ENCODE measurements at regions not wholly inside any gene's neighbourhood (a gene's known extent, or its start where the extent isn't known, plus 50 kb on each side); places are given as distances from the start of the nearest gene placed in this dataset.
A peak's percentile ranks its signal among the peaks of the same experiment; 100 is the strongest.

DNA sequence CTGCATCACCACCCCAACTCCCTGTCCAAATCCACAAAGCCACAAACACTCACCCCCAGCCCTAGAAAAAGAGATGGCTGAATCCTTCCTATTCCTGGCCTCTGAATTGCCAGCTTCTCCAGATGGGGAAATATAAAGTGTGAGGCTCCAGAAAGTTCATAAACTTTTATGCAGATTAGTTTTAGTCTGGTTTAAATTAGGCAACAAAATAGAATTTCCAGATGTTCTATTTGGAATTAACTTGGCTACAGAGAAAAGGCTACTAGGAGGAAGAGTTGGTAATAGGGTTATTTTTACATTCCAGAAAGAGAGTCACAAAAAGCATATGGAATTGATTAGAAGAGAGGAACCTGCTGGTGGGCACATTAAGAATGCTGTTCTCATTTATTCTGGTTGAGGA, 56.0 kb downstream of the EN1 start:
- Mint-ChIP-seq H3K27ac (no peak overlapping the region), H3K36me3 (no peaks in the 10 kb centered on the region), H3K4me3 (no peak overlapping the region), H3K4me1 (peaks cover 0 to 1% (median 0%) of the 10 kb centered on the region in 7 donors), H3K9me3 (peaks cover 0 to under 1% (median 0%) of the 10 kb centered on the region in 11 donors), H3K27me3 (peaks cover 0 to 78% (median 47%) of the 10 kb centered on the region in 5 donors)
- peaks cover 0 to 4% of the 10 kb centered on the region in 2 donors for H3K27me3 ChIP-seq (ENCODE audit: control insufficient read depth in 2 of 2, insufficient read depth in 2 of 2, low read length in 2 of 2)
- POLR2A ChIA-PET: no interaction called here
- no peaks in the 10 kb centered on the region for H3K9me3 ChIP-seq (ENCODE audit: control insufficient read depth in 2 of 3, low read length in 3 of 3)
- intact Hi-C loops (cut with micrococcal nuclease): no loop called here
- H3K4me1 ChIP-seq (ENCODE audit: control insufficient read depth in 2 of 2, insufficient read depth in 2 of 2, low read length in 2 of 2): no peaks in the 10 kb centered on the region
- H3K27ac ChIP-seq (ENCODE audit: low read depth, low read length): no peak overlapping the region
- CTCF ChIA-PET: no interaction called here
- H3K4me3 ChIP-seq (ENCODE audit: low read length): no peak overlapping the region
- no peaks in the 10 kb centered on the region for H3K36me3 ChIP-seq (ENCODE audit: control insufficient read depth in 2 of 3, insufficient read depth in 3 of 3, low read length in 3 of 3)
- DNase-seq (no peak), ATAC-seq (no peak)

DNA sequence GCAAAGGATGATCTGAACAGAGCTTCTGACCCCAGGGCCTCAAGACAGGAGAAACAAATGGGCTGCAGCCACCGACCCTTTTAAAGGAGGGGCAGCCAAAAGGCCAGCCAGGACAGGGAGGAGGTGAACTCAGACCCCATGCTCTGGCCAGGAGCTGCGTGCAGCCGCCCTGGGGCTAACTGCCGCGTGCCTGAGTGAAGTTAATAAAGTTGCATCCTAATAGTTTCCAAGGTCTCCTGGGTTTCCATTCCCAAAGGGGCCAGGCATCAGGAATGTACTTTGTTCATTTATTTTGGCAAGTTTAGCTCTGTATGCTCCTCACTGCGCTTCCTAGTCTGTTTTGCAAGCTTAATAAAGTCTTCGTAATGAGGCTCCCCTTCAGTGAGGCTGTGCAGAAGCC, 60.7 kb downstream of the EN1 start:
- no peaks in the 10 kb centered on the region for H3K9me3 Mint-ChIP-seq
- ATAC-seq (no peak), DNase-seq (no peak)
- no peak overlapping the region for H3K27ac Mint-ChIP-seq
- Histone ChIP-seq H3K4me1 (ENCODE audit: control insufficient read depth in 2 of 2, insufficient read depth in 2 of 2, low read length in 2 of 2) (no peaks in the 10 kb centered on the region), H3K36me3 (ENCODE audit: control insufficient read depth in 2 of 3, insufficient read depth in 3 of 3, low read length in 3 of 3) (no peaks in the 10 kb centered on the region), H3K9me3 (ENCODE audit: control insufficient read depth in 2 of 3, low read length in 3 of 3) (no peaks in the 10 kb centered on the region), H3K4me3 (ENCODE audit: low read length) (no peak overlapping the region), H3K27me3 (ENCODE audit: control insufficient read depth in 2 of 2, insufficient read depth in 2 of 2, low read length in 2 of 2) (peaks cover 0 to 4% of the 10 kb centered on the region in 2 donors), H3K27ac (ENCODE audit: low read depth, low read length) (no peak overlapping the region)
- no peaks in the 10 kb centered on the region for H3K36me3 Mint-ChIP-seq
- POLR2A ChIA-PET: no interaction called here
- H3K4me1 Mint-ChIP-seq: peaks cover 0 to 1% (median 0%) of the 10 kb centered on the region in 7 donors
- intact Hi-C loops (cut with micrococcal nuclease): no loop called here
- no peak overlapping the region for H3K4me3 Mint-ChIP-seq
- CTCF ChIA-PET: no interaction called here
- peaks cover 0 to 63% (median 35%) of the 10 kb centered on the region in 5 donors for H3K27me3 Mint-ChIP-seq

DNA sequence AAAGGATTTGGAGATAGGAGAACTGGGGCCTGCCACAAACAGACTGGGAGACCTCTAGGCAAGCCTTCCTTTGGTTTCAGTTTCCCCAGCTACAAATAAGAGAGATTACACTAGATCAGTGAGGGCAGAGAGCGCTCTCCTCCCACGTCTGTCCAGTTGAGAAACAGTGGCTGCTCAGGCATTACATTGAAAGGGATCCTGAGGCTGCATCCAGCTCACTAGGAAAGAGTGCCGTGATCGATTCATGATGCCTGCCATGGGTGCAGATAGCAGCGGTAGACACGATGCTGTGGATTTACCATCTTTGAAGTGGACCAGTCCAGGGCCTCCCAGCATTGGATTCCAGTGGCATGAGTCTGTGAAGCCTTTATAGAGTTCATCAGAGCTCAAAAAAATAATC, 62.6 kb downstream of the EN1 start:
- no peaks in the 10 kb centered on the region for H3K4me1 ChIP-seq (ENCODE audit: control insufficient read depth in 2 of 2, insufficient read depth in 2 of 2, low read length in 2 of 2)
- no peak for ATAC-seq
- intact Hi-C loops (cut with micrococcal nuclease): no loop called here
- DNase-seq: no peak
- Mint-ChIP-seq H3K36me3 (peaks cover 0 to 7% (median 0%) of the 10 kb centered on the region in 5 donors), H3K4me1 (peaks cover 0 to 1% (median 0%) of the 10 kb centered on the region in 7 donors), H3K27ac (no peak overlapping the region), H3K27me3 (peaks cover 5 to 46% (median 31%) of the 10 kb centered on the region in 5 donors), H3K4me3 (no peak overlapping the region), H3K9me3 (peaks cover 0 to 9% (median 0%) of the 10 kb centered on the region in 11 donors)
- ChIA-PET CTCF (no interaction called here), POLR2A (no interaction called here)
- H3K4me3 ChIP-seq (ENCODE audit: low read length): no peak overlapping the region
- H3K36me3 ChIP-seq (ENCODE audit: control insufficient read depth in 2 of 3, insufficient read depth in 3 of 3, low read length in 3 of 3): no peaks in the 10 kb centered on the region
- H3K27ac ChIP-seq (ENCODE audit: low read depth, low read length): no peak overlapping the region
- H3K9me3 ChIP-seq (ENCODE audit: control insufficient read depth in 2 of 3, low read length in 3 of 3): no peaks in the 10 kb centered on the region
- peaks cover 0 to 4% of the 10 kb centered on the region in 2 donors for H3K27me3 ChIP-seq (ENCODE audit: control insufficient read depth in 2 of 2, insufficient read depth in 2 of 2, low read length in 2 of 2)

DNA sequence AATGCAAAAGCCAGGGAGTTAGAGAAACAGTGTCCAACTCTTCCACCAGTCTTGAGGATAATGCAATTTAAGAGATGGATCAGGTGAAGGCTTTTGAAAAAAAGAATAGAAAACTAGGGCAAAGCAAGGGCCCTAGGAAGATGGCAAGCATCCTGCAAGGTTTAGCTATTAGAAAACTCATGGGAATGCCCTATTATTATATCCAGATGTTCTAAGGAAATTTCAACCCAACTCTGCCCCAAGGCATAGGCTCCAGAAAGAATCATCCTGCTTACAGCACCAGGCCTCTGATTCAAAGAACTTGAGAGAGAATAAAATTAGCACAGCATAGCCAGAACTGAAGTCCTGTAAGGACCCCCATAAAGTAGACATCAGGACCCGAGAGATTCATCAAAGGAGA, 68.1 kb downstream of the EN1 start:
- H3K4me3 Mint-ChIP-seq: no peak overlapping the region
- Histone ChIP-seq H3K27me3 (ENCODE audit: control insufficient read depth in 2 of 2, insufficient read depth in 2 of 2, low read length in 2 of 2) (peaks cover 0 to 3% of the 10 kb centered on the region in 2 donors), H3K4me3 (ENCODE audit: low read length) (no peak overlapping the region), H3K4me1 (ENCODE audit: control insufficient read depth in 2 of 2, insufficient read depth in 2 of 2, low read length in 2 of 2) (no peaks in the 10 kb centered on the region), H3K36me3 (ENCODE audit: control insufficient read depth in 2 of 3, insufficient read depth in 3 of 3, low read length in 3 of 3) (no peaks in the 10 kb centered on the region), H3K27ac (ENCODE audit: low read depth, low read length) (no peak overlapping the region), H3K9me3 (ENCODE audit: control insufficient read depth in 2 of 3, low read length in 3 of 3) (no peaks in the 10 kb centered on the region)
- H3K27me3 Mint-ChIP-seq: peaks cover 24 to 42% (median 31%) of the 10 kb centered on the region in 5 donors
- intact Hi-C loops (cut with micrococcal nuclease): no loop called here
- H3K27ac Mint-ChIP-seq: no peak overlapping the region
- DNase-seq (no peak), ATAC-seq (no peak)
- H3K9me3 Mint-ChIP-seq: peaks cover 0 to 19% (median 6%) of the 10 kb centered on the region in 11 donors
- peaks cover 0 to 9% (median 5%) of the 10 kb centered on the region in 7 donors for H3K4me1 Mint-ChIP-seq
- ChIA-PET POLR2A (no interaction called here), CTCF (no interaction called here)
- peaks cover 0 to 7% (median 0%) of the 10 kb centered on the region in 5 donors for H3K36me3 Mint-ChIP-seq

DNA sequence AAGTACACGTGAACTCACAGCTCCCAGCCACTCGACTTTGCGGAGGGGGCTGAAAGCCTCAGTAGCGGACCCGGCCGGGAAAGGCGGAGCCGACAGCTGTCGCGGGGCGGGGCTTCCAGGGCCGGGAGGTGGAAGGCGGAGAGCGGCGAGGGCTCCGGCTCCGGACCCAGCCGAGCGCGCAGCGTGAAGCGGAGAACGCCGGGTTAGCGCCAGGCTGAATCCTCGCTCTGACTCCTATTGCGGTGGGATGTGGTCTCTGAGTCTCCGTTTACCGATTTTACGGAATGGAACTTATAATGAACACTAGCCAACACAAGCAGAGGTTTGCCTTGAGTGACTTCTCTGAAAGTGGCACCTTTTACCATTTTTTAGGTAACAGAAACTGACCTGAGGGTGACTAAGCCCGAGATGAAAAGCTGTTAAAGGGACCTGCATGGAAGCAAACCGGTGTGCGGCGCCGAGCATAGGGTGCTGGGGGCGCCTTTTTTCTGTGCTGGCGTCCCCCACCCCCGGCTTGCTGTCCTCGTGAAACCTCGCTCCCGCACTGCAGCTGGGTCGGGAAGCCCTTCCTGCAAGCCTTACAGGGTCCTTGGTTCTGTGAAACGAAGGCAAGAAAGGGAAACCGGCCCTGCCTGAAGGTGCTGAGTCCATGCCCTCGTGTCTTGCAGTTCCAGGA, 72.9 kb downstream of the EN1 start:
- intact Hi-C loops (cut with micrococcal nuclease): no loop called here
- CTCF ChIA-PET: no interaction called here
- Histone ChIP-seq H3K36me3 (ENCODE audit: control insufficient read depth in 2 of 3, insufficient read depth in 3 of 3, low read length in 3 of 3) (no peaks in the 10 kb centered on the region), H3K27me3 (ENCODE audit: control insufficient read depth in 2 of 2, insufficient read depth in 2 of 2, low read length in 2 of 2) (peaks cover 0 to 3% of the 10 kb centered on the region in 2 donors), H3K27ac (ENCODE audit: low read depth, low read length) (no peak overlapping the region), H3K9me3 (ENCODE audit: control insufficient read depth in 2 of 3, low read length in 3 of 3) (no peaks in the 10 kb centered on the region), H3K4me1 (ENCODE audit: control insufficient read depth in 2 of 2, insufficient read depth in 2 of 2, low read length in 2 of 2) (no peaks in the 10 kb centered on the region), H3K4me3 (ENCODE audit: low read length) (no peak overlapping the region)
- ATAC-seq (no peak), DNase-seq (peak in 1 of 9 donors; percentile 26)
- peaks cover 32 to 77% (median 56%) of the 10 kb centered on the region in 5 donors for H3K27me3 Mint-ChIP-seq
- H3K27ac Mint-ChIP-seq: no peak overlapping the region
- peaks cover 0 to 4% (median 0%) of the 10 kb centered on the region in 5 donors for H3K36me3 Mint-ChIP-seq
- H3K4me3 Mint-ChIP-seq: peak overlapping the region; percentile 25 to 70 (median 62)
- H3K9me3 Mint-ChIP-seq: peaks cover 0 to 7% (median under 1%) of the 10 kb centered on the region in 11 donors
- POLR2A ChIA-PET: no interaction called here
- H3K4me1 Mint-ChIP-seq: peaks cover 0 to 9% (median 5%) of the 10 kb centered on the region in 7 donors

GRCh38 chr2:118773826-118774225, 73.6 kb downstream of the EN1 start:
- Histone ChIP-seq H3K4me1 (ENCODE audit: control insufficient read depth in 2 of 2, insufficient read depth in 2 of 2, low read length in 2 of 2) (no peaks in the 10 kb centered on the region), H3K36me3 (ENCODE audit: control insufficient read depth in 2 of 3, insufficient read depth in 3 of 3, low read length in 3 of 3) (no peaks in the 10 kb centered on the region), H3K4me3 (ENCODE audit: low read length) (no peak overlapping the region), H3K27me3 (ENCODE audit: control insufficient read depth in 2 of 2, insufficient read depth in 2 of 2, low read length in 2 of 2) (peaks cover 0 to 3% of the 10 kb centered on the region in 2 donors), H3K9me3 (ENCODE audit: control insufficient read depth in 2 of 3, low read length in 3 of 3) (no peaks in the 10 kb centered on the region), H3K27ac (ENCODE audit: low read depth, low read length) (no peak overlapping the region)
- H3K27ac Mint-ChIP-seq: no peak overlapping the region
- peaks cover 36 to 79% (median 53%) of the 10 kb centered on the region in 5 donors for H3K27me3 Mint-ChIP-seq
- H3K36me3 Mint-ChIP-seq: peaks cover 0 to 4% (median 0%) of the 10 kb centered on the region in 5 donors
- CTCF ChIA-PET: no interaction called here
- DNase-seq (no peak), ATAC-seq (no peak)
- peaks cover 0 to 9% (median 5%) of the 10 kb centered on the region in 7 donors for H3K4me1 Mint-ChIP-seq
- peaks cover 0 to 6% (median 0%) of the 10 kb centered on the region in 11 donors for H3K9me3 Mint-ChIP-seq
- POLR2A ChIA-PET: no interaction called here
- intact Hi-C loops (cut with micrococcal nuclease): no loop called here
- peak overlapping the region in 4 of 10 donors; percentile 27 to 66 (median 40) for H3K4me3 Mint-ChIP-seq

Measured in naive thymus-derived CD4-positive, alpha-beta T cell (primary cell).